Upper lobe of right lung (tissue), 1 donor: ENCODE measurements at regions not wholly inside any gene's neighbourhood (a gene's known extent, or its start where the extent isn't known, plus 50 kb on each side); places are given as distances from the start of the nearest gene placed in this dataset.

ENCODE experiments used
- ATAC-seq: fragments of 200-7000 bp; cut with Tn5 transposase; one replicate; pipeline ENCODE4 v1.9.1; 2020; ENCODE audit warnings: mild to moderate bottlenecking, moderate library complexity
- DNase-seq: peaks from one replicate; pipeline ENCODE4 v3.0.0-alpha.2; 2020
- H3K27ac ChIP-seq: fragments of 200-600 bp; one replicate; pipeline ENCODE4 v1.8.0; 2022
- H3K27me3 ChIP-seq: fragments of 200-600 bp; one replicate; pipeline ENCODE4 v1.8.0; 2022; ENCODE audit warnings: mild to moderate bottlenecking
- H3K36me3 ChIP-seq: fragments of 200-600 bp; one replicate; pipeline ENCODE4 v1.8.0; 2022
- H3K4me1 ChIP-seq: fragments of 200-600 bp; one replicate; pipeline ENCODE4 v1.8.0; 2022
- H3K4me3 ChIP-seq: fragments of 200-600 bp; one replicate; pipeline ENCODE4 v1.8.0; 2022; ENCODE audit warnings: mild to moderate bottlenecking
- H3K9me3 ChIP-seq: fragments of 200-600 bp; one replicate; pipeline ENCODE4 v1.8.0; 2022
- intact Hi-C: fragments of 100-400 bp; cut with DNase I; formaldehyde crosslinking; loops from one replicate; pipeline ENCODE4 v1.11.0; 2022
- TF ChIP-seq, protein P1 (sequence below): fragments of 200-600 bp; IDR thresholded peaks from one replicate; pipeline ENCODE4 v1.8.0; 2022; ENCODE audit warnings: antibody characterized with exemption
- donor health status: DM: no; HTN: yes; CAD: no; lungs with severe emphysema.

DNA sequence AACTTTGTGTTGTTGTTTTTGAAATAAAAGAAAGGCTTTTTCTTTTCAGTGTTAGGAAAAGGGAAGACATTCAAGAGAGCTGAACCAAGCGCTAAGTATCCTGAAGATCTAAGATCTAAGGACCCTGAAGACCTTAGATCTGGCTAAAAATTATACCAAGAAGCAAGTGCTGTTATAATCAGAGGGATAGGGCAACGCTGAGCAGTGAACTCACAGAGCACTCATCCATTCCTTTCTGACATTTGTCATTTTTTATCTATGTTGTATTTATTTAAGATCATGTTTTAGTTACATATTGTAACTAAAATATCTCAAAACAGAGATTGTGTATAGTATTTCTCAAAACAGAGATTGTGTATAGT is 60.5 kb upstream of the FAM216B start:
- DNase-seq, result no peak
- no peaks in the 10 kb centered on the region for H3K9me3 ChIP-seq
- no peak overlapping the region for H3K27ac ChIP-seq
- ATAC-seq, result no peak
- no peak overlapping the region for H3K4me3 ChIP-seq
- H3K4me1 ChIP-seq, result no peaks in the 10 kb centered on the region
- H3K27me3 ChIP-seq, result no peaks in the 10 kb centered on the region
- intact Hi-C loops, result no loop called here
- TF ChIP-seq, protein P1, sequence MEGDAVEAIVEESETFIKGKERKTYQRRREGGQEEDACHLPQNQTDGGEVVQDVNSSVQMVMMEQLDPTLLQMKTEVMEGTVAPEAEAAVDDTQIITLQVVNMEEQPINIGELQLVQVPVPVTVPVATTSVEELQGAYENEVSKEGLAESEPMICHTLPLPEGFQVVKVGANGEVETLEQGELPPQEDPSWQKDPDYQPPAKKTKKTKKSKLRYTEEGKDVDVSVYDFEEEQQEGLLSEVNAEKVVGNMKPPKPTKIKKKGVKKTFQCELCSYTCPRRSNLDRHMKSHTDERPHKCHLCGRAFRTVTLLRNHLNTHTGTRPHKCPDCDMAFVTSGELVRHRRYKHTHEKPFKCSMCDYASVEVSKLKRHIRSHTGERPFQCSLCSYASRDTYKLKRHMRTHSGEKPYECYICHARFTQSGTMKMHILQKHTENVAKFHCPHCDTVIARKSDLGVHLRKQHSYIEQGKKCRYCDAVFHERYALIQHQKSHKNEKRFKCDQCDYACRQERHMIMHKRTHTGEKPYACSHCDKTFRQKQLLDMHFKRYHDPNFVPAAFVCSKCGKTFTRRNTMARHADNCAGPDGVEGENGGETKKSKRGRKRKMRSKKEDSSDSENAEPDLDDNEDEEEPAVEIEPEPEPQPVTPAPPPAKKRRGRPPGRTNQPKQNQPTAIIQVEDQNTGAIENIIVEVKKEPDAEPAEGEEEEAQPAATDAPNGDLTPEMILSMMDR, result no peak
- H3K36me3 ChIP-seq, result no peaks in the 10 kb centered on the region

DNA sequence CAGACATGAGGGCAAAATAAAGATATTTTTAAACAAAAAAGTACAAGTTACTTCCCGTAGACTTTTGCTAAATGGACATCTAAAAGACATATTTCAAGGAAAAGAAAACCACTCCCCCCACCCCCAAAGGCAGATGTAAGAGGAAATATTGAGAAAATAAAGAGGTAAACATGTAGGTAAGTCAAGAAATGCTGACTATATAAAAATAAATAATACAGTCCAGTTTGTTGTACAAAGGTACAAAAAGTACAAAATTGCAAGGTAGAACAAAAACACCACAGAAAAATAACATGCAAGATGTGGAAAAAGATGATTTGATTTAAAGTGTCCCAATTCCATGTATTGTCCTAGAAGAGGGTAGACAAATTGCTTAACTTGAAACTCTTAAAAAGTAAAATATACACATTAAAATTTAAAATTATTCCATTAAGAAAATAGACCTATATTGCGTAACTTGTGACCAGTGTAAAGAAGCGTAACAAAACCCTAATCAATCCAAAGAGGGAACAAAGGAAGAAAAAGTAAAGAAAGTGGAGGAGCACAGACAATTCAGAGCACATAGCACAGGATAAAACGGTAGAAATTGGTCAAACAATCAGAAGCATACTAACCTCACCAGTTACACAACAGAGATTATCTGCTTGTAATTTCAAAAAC is 58.4 kb upstream of the FAM216B start:
- Histone ChIP-seq H3K27me3 (no peaks in the 10 kb centered on the region), H3K9me3 (no peaks in the 10 kb centered on the region), H3K4me1 (no peaks in the 10 kb centered on the region), H3K27ac (no peak overlapping the region), H3K36me3 (no peaks in the 10 kb centered on the region), H3K4me3 (no peak overlapping the region)
- TF ChIP-seq, protein P1, result no peak
- intact Hi-C loops, result no loop called here
- DNase-seq (no peak), ATAC-seq (no peak)

DNA sequence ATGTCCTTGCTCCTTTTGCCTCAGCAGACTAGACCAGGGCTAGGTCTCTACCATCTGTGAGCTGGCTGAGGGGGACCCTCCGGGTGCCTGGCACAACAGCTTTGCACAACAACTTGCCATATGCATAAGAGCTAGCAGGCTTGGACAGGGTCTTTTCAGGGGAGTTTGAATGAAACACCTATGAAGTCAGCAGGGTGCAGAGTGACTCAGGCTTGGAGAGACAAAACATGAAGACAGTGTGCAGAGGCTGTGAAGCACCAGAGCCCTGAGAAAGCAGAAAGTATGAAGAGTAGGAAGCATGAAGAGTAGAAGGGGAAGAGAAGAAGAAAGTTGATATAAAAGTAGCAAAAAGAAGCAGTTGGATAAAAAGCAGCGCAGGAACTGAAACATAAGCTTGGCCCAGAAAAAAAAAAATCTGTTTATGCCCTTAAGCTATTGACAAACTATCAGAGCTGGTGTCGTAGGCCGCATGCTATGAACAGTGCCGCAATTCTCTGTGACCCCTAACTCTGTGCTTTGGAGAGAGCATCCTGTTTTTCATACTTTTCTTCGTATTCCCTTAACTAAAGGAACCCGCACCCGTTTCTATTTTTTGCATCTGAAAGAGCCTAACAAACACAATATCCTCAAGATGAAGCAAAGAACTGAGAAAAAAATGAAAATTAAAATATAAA is 52.7 kb upstream of the FAM216B start:
- Histone ChIP-seq H3K36me3 (no peaks in the 10 kb centered on the region), H3K9me3 (no peaks in the 10 kb centered on the region), H3K4me1 (no peaks in the 10 kb centered on the region), H3K4me3 (no peak overlapping the region), H3K27ac (no peak overlapping the region), H3K27me3 (no peaks in the 10 kb centered on the region)
- DNase-seq (no peak), ATAC-seq (no peak)
- TF ChIP-seq, protein P1, result no peak
- intact Hi-C loops, result no loop called here

DNA sequence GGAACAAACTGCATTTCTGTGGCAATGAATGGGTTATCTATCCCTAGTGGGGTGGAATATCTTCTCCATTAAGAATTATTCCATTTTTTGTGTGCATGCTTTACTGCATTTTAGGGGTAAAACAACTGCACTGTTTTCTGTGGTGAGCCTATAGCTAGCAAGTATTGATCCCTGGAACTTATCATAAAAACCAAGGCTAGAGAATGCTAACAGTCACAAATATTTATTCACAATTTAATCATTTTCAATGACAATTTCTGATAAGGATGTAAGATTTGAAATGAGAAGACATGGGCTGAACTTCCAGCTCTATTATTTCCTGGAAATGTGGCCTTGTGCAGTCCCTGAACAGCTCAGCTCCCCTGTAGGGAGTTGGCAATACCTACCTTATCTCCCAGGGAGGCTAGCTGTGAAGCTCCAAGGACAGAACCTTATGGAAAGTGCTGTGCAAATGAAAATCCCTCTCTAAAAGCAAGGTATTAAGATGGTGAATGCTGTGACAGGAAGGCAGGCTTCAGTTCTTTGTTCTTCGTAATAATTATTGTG is 51.5 kb upstream of the FAM216B start:
- no peak overlapping the region for H3K27ac ChIP-seq
- no peaks in the 10 kb centered on the region for H3K4me1 ChIP-seq
- no peaks in the 10 kb centered on the region for H3K9me3 ChIP-seq
- ATAC-seq (no peak), DNase-seq (no peak)
- no peak overlapping the region for H3K4me3 ChIP-seq
- TF ChIP-seq, protein P1, result no peak
- intact Hi-C loops, result no loop called here
- H3K36me3 ChIP-seq, result no peaks in the 10 kb centered on the region
- no peaks in the 10 kb centered on the region for H3K27me3 ChIP-seq
